ENCODE measurements at regions not wholly inside any gene's neighbourhood (a gene's known extent, or its start where the extent isn't known, plus 50 kb on each side); places are given as distances from the start of the nearest gene placed in this dataset.

DNA sequence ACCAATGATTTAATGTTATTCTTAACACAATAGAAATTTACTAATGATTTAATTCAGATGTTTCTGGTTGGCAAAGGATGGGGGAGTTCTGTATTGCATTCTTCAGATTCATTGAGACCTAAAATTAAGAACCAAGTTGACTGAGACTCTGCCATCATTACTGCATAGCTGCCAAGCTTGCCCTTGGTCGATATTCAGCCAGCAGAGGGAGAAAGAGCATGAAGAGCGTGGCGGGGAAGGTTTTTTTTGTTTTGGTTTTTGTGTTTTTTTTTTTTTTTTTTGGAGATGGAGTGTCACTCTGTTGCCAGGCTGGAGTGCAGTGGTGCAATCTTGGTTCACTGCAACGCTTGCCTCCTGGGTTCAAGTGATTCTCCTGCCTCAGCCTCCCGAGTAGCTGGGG is 659.4 kb upstream of the EEF2KMT start:
- no peak for TF ChIP-seq EZH2phosphoT487 (conservative IDR thresholded peaks at IDR 0.05; ENCODE audit: low read length)
- TF ChIP-seq, protein P1, sequence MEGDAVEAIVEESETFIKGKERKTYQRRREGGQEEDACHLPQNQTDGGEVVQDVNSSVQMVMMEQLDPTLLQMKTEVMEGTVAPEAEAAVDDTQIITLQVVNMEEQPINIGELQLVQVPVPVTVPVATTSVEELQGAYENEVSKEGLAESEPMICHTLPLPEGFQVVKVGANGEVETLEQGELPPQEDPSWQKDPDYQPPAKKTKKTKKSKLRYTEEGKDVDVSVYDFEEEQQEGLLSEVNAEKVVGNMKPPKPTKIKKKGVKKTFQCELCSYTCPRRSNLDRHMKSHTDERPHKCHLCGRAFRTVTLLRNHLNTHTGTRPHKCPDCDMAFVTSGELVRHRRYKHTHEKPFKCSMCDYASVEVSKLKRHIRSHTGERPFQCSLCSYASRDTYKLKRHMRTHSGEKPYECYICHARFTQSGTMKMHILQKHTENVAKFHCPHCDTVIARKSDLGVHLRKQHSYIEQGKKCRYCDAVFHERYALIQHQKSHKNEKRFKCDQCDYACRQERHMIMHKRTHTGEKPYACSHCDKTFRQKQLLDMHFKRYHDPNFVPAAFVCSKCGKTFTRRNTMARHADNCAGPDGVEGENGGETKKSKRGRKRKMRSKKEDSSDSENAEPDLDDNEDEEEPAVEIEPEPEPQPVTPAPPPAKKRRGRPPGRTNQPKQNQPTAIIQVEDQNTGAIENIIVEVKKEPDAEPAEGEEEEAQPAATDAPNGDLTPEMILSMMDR (IDR thresholded peaks at IDR 0.05; ENCODE audit: insufficient read depth, low read length, poor library complexity, severe bottlenecking): no peak

Measured in SU-DHL-6 (cell line).